K562 (cell line): ENCODE measurements at regions not wholly inside any gene's neighbourhood (a gene's known extent, or its start where the extent isn't known, plus 50 kb on each side); places are given as distances from the start of the nearest gene placed in this dataset.

Experiments
- ATAC-seq: fragments of 200-7000 bp; cut with Tn5 transposase; 3 replicates; pipeline ENCODE4 v1.9.1; 2020; ENCODE audit warnings: moderate library complexity
- BruUV-seq: library from RNA; stranded (reverse); fragments of 400-500 nt; replicated peaks from 2 replicates; lab custom pipeline; 2021; lab: Mats Ljungman, UMichigan
- CTCF ChIA-PET: fragments of 300-600 bp; formaldehyde crosslinking; extraction: SDS; loops from one replicate; lab custom pipeline; 2021; ENCODE audit warnings: low intra/inter-chr PET ratio; lab: Yijun Ruan, JAX
- POLR2A ChIA-PET: fragments of 300-600, 350-650 bp; sonication (Branson Sonifier 250); formaldehyde crosslinking; extraction: SDS; loops from one replicate; lab custom pipeline; 2021; ENCODE audit warnings: antibody characterized with exemption, inconsistent platforms; lab: Yijun Ruan, JAX
- DNase-seq, 4 experiments: peaks; one replicate each; pipeline versions ENCODE4 v3.0.0 to v3.0.0-alpha.2; 2011 to 2018; ENCODE audit warnings: low spot score in 3 of 4, mixed read lengths in 3 of 4; ENCODE audit errors: extremely low read depth in 1 of 4
- FAIRE-seq: peaks from 2 replicates; lab custom pipeline; 2011; peaks lifted over from hg19 to GRCh38; lab: Jason Lieb, UNC
- H2AFZ ChIP-seq: 2 replicates; pipeline ENCODE4 v1.6.0; 2011; ENCODE audit warnings: low read depth, low read length, control low read depth, inconsistent platforms
- H3K27ac ChIP-seq: fragments of 200-600 bp; 3 replicates; pipeline ENCODE4 v1.8.0; 2011; ENCODE audit warnings: low read depth, mild to moderate bottlenecking, control low read depth, inconsistent platforms, low read length, moderate library complexity, mixed read lengths; ENCODE audit errors: extremely low read depth
- H3K27me3 ChIP-seq, 2 experiments: fragments of 300-600 bp in 1 of 2; 2 replicates in 1 of 2; 3 replicates in 1 of 2; pipeline versions ENCODE4 v1.6.0 to v1.8.0; 2011; ENCODE audit warnings: inconsistent platforms in 2 of 2, low read length in 2 of 2, mild to moderate bottlenecking in 1 of 2, mixed read lengths in 1 of 2, moderate library complexity in 1 of 2; ENCODE audit not compliant: control insufficient read depth in 2 of 2, insufficient read depth in 2 of 2
- H3K36me3 ChIP-seq: fragments of 300-600 bp; 3 replicates; pipeline ENCODE4 v1.8.0; 2011; ENCODE audit warnings: mild to moderate bottlenecking, low read length, inconsistent platforms; ENCODE audit not compliant: control insufficient read depth, insufficient read depth
- H3K4me1 ChIP-seq, 2 experiments: fragments of 200-600 bp in 1 of 2; replicated peaks in 1 of 2; 2 replicates in 1 of 2; 3 replicates in 1 of 2; pipeline versions ENCODE4 v1.5.1 to v1.8.0; 2011; ENCODE audit warnings: inconsistent platforms in 2 of 2, low read length in 2 of 2, mild to moderate bottlenecking in 1 of 2, mixed read lengths in 1 of 2, moderate library complexity in 1 of 2; ENCODE audit not compliant: control insufficient read depth in 2 of 2, insufficient read depth in 2 of 2
- H3K4me2 ChIP-seq: 2 replicates; pipeline ENCODE4 v1.6.1; 2011; ENCODE audit warnings: low read length, control low read depth, inconsistent platforms, mixed read lengths; ENCODE audit not compliant: insufficient read depth
- H3K4me3 ChIP-seq: fragments of 200-600 bp; sonication (generic), shearing (Covaris generic); 2 replicates; pipeline ENCODE4 v1.5.1; 2016; ENCODE audit warnings: control low read depth, inconsistent platforms
- H3K79me2 ChIP-seq: fragments of 200-600 bp; 3 replicates; pipeline ENCODE4 v1.8.0; 2011; ENCODE audit warnings: low read length, inconsistent platforms; ENCODE audit not compliant: control insufficient read depth, insufficient read depth
- H3K9ac ChIP-seq, 2 experiments: 2 replicates each; pipeline versions ENCODE4 v1.6.0 to v1.6.1; 2011; ENCODE audit warnings: low read depth in 2 of 2, low read length in 2 of 2, control low read depth in 1 of 2, inconsistent platforms in 1 of 2, mild to moderate bottlenecking in 1 of 2, mixed read lengths in 1 of 2; ENCODE audit not compliant: insufficient read depth in 1 of 2
- H3K9me1 ChIP-seq: one replicate; pipeline ENCODE4 v1.6.0; 2011; ENCODE audit warnings: inconsistent platforms, mild to moderate bottlenecking, low read length, moderate library complexity; ENCODE audit not compliant: control insufficient read depth, insufficient read depth
- H3K9me3 ChIP-seq: replicated peaks from 2 replicates; pipeline ENCODE4 v1.5.1; 2011; ENCODE audit warnings: low read depth, low read length, inconsistent platforms; ENCODE audit not compliant: control insufficient read depth, insufficient read depth
- H4K20me1 ChIP-seq: replicated peaks from 2 replicates; pipeline ENCODE4 v1.6.1; 2011; ENCODE audit warnings: low read length, inconsistent platforms, mixed read lengths; ENCODE audit not compliant: control insufficient read depth, insufficient read depth
- GTF2E2 ChIP-seq: fragments of 200-800 bp; sonication (Bioruptor generic); IDR thresholded peaks from 2 replicates; pipeline ENCODE4 v1.6.1; 2016; ENCODE audit warnings: missing genetic modification characterization, missing compliant biosample characterization
- MTA2 ChIP-seq: fragments of 450-650 bp; IDR thresholded peaks from 2 replicates; pipeline ENCODE4 v1.6.1; 2016; ENCODE audit warnings: low read depth
- NFE2 ChIP-seq: IDR thresholded peaks from 2 replicates; pipeline ENCODE4 v1.6.1; 2014; ENCODE audit warnings: antibody characterized with exemption, low read depth
- PHF21A ChIP-seq: fragments of 450-650 bp; IDR thresholded peaks from 2 replicates; pipeline ENCODE4 v1.6.1; 2017; ENCODE audit warnings: low read depth, borderline replicate concordance
- SETDB1 ChIP-seq: IDR thresholded peaks from one replicate; pipeline ENCODE4 v1.6.1; 2012; ENCODE audit warnings: low read length, control low read depth, inconsistent platforms
- SRSF7 ChIP-seq: fragments of 200-400 bp; formaldehyde crosslinking; optimal IDR thresholded peaks from 2 replicates; pipeline ENCODE3; 2017; ENCODE audit warnings: mild to moderate bottlenecking, low read depth, low read length
- ZBTB1 ChIP-seq: sonication (generic); formaldehyde crosslinking; IDR thresholded peaks from 2 replicates; pipeline ENCODE4 v1.8.1; 2023; ENCODE audit warnings: missing genetic modification reagents, low read depth, mild to moderate bottlenecking, borderline replicate concordance
- ZBTB26 ChIP-seq: fragments of 450-650 bp; formaldehyde crosslinking; IDR thresholded peaks from 2 replicates; pipeline ENCODE4 v1.4.0; 2022; ENCODE audit warnings: missing genetic modification characterization
- WGBS: fragments of 100-300 bp; shearing (Covaris generic); methylation state at CpG from one replicate; pipeline ENCODE4 v1.1.6; 2016; ENCODE audit warnings: low coverage, mixed read lengths; ENCODE audit not compliant: insufficient coverage; ENCODE audit errors: missing lambda C conversion rate; 5-methylcytosine and 5-hydroxymethylcytosine counted together
- in situ Hi-C: fragments of 300-500 bp; cut with MboI; formaldehyde crosslinking; loops from 4 replicates; pipeline ENCODE4 v1.15.0; 2018; ENCODE audit warnings: inconsistent platforms, mixed read lengths
- intact Hi-C: fragments of 100-400 bp; cut with micrococcal nuclease; formaldehyde crosslinking; loops from 2 replicates; pipeline ENCODE4 v1.14.2; 2022

- H3K27ac ChIP-seq = no peak overlapping the region
- ChIA-PET POLR2A (interaction anchor here (0.7 to 1.0 kb wide), 2 partner anchors 12 to 23 kb away, joined by 3 read pairs; no protein-coding TSS in a partner anchor), CTCF (interaction anchor here (0.6 kb wide), 1 partner anchor 58 kb away, joined by 3 read pairs; no protein-coding TSS in a partner anchor)
- no peak overlapping the region for H3K4me3 ChIP-seq
- FAIRE-seq = no peak
- in situ Hi-C loops = no loop called here
- H3K9me1 ChIP-seq = no peaks in the 10 kb centered on the region
- H3K4me1 ChIP-seq = no peaks in the 10 kb centered on the region
- no peaks in the 10 kb centered on the region for H3K79me2 ChIP-seq
- ATAC-seq = no peak
- peaks cover 0 to under 1% of the 10 kb centered on the region in 2 experiments; a peak in 1 of 5 replicates for H3K27me3 ChIP-seq
- no peak for DNase-seq
- intact Hi-C loops = no loop called here
- no peak overlapping the region for H3K9ac ChIP-seq
- no peak overlapping the region for H2AFZ ChIP-seq
- H3K4me2 ChIP-seq = no peak overlapping the region
- H3K36me3 ChIP-seq = no peaks in the 10 kb centered on the region
- H3K9me3 ChIP-seq = no peaks in the 10 kb centered on the region
- no TSS peak for BruUV-seq
- H4K20me1 ChIP-seq = no peaks in the 10 kb centered on the region
- TF ChIP-seq NFE2 (no peak), SETDB1 (no peak), PHF21A (no peak)
Measured at GRCh38 chr2:172372436-172372835, 55.0 kb upstream of the ITGA6 start.

- intact Hi-C loops = no loop called here
- WGBS = 0% methylated on average over 4 of the region's 5 CpGs
- H2AFZ ChIP-seq = no peak overlapping the region
- no peaks in the 10 kb centered on the region; a peak in 1 of 5 replicates for H3K27me3 ChIP-seq
- FAIRE-seq = no peak
- H3K4me3 ChIP-seq = no peak overlapping the region
- DNase-seq = no peak
- no peak for TF ChIP-seq ZBTB1 (CRISPR knock-in tag)
- TF ChIP-seq MTA2 = no peak
- TF ChIP-seq SRSF7 = no peak
- no peak for TF ChIP-seq GTF2E2
- TF ChIP-seq ZBTB26 (CRISPR knock-in tag) = no peak
- TF ChIP-seq, all 486 proteins: peak for 0
- no peak overlapping the region for H3K27ac ChIP-seq
- BruUV-seq = no TSS peak
- H3K4me1 ChIP-seq = no peaks in the 10 kb centered on the region
- no peaks in the 10 kb centered on the region for H3K79me2 ChIP-seq
- no peaks in the 10 kb centered on the region for H3K9me1 ChIP-seq
- no peaks in the 10 kb centered on the region for H3K36me3 ChIP-seq
- no peak overlapping the region for H3K9ac ChIP-seq
- in situ Hi-C loops = no loop called here
- ATAC-seq = no peak
- no peaks in the 10 kb centered on the region for H3K9me3 ChIP-seq
- ChIA-PET POLR2A (interaction anchor here (0.7 to 1.0 kb wide), 2 partner anchors 13 to 24 kb away, joined by 3 read pairs; no protein-coding TSS in a partner anchor), CTCF (no interaction called here)
- H4K20me1 ChIP-seq = no peaks in the 10 kb centered on the region
- H3K4me2 ChIP-seq = no peak overlapping the region
Measured at GRCh38 chr2:172373076-172373475, 54.3 kb upstream of the ITGA6 start.
